ENCODE measurements at regions not wholly inside any gene's neighbourhood (a gene's known extent, or its start where the extent isn't known, plus 50 kb on each side); places are given as distances from the start of the nearest gene placed in this dataset.
"Not testable (repeated sequence)": the region's sequence is repeated elsewhere in the genome, so short reads cannot be mapped to it uniquely, and the experiment has no call there.

DNA sequence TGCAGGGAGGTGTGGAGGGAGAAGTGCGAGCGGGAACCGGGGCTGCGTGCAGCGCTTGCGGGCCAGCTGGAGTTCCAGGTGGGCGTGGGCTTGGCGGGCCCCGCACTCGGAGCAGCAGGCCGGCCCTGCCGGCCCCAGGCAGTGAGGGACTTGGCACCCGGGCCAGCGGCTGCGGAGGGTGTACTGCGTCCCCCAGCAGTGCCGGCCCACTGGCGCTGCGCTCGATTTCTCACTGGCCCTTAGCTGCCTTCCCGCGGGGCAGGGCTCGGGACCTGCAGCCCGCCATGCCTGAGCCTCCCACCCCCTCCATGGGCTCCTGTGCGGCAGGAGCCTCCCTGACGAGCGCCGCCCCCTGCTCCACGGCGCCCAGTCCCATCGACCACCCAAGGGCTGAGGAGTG, 712.2 kb upstream of the PKDCC start:
- not testable (repeated sequence) for DNase-seq

DNA sequence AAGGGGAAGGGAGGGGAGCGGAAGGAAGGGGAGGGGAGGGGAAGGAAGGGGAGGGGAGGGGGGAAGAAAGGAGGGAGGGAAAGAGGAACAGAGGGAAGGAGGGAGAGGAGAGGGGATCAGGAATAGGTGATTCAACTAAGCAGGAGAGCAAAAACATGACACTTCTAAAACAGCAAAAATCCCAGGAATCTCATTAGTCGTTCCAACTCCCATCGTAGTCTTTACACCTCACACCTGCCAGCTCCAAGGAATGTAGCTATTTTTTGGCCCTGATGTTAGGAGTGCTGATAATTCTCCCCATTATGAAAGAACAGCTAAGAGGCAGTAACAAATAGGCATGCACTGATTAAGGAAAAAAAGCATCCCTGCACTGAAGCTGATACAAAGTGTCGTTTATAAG, 709.9 kb upstream of the PKDCC start:
- DNase-seq, result no peak

- no peak for DNase-seq
These were observed 703.3 kb upstream of the PKDCC start for GRCh38 chr2:41344529-41344928.

DNA sequence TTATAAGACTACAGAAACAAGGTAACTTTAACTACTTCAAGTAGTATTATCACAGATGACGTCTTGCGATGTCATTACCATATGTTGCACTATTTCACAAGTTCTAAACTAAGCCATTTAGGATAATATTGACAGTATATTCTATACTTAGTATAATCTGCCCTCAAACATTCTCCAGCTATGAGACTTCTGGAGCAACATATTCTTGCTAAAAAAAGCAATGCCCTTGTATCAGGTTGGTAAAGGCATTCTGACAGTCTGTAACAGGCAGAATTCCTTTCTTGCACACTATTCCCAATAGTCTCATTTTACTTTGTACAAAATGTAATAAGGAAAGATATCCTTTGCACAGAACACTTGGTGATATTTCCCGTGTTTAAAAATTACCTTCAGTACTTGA, 694.8 kb upstream of the PKDCC start:
- DNase-seq, result no peak

GRCh38 chr2:41355794-41356193, 692.0 kb upstream of the PKDCC start:
- no peak for DNase-seq

GRCh38 chr2:41364842-41365241, 683.0 kb upstream of the PKDCC start:
- no peak for DNase-seq

DNA sequence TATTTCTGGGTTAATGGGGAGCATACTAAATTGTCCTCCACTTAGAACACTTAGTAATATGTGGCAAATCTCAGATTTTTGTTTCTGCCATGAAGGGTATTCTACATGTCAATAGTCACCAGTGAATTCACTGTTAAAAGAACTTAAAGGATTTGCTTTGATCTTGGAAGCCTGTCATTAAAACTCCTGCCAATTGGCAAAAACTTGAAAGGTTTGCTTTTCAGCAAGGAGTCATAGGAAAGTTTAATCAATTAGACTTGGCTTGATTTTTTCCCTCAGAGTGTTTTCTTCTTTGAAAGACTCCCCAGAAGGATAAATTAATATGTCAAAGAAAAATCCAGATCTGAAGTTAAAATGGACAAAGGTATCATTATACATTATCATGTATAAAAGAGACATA, 671.9 kb upstream of the PKDCC start:
- DNase-seq, result no peak

DNA sequence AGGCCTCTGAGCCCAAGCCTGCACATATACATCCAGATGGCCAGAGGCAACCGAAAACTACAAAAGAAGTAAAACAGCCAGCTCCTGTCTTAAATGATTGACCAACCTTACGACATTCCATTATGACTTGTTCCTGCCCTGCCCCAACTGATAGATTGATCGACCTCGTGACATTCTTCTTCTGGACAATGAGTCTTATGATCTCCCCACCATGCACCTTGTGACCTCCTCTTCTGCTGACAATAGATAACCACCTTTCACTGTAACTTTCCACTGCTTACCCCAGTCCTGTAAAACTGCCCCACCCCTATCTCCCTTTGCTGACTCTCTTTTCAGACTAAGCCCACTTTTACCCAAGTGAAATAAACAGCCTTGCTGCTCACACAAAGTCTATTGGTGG, 670.0 kb upstream of the PKDCC start:
- no peak for DNase-seq

GRCh38 chr2:41378420-41378819, 669.4 kb upstream of the PKDCC start:
- DNase-seq, result no peak

DNA sequence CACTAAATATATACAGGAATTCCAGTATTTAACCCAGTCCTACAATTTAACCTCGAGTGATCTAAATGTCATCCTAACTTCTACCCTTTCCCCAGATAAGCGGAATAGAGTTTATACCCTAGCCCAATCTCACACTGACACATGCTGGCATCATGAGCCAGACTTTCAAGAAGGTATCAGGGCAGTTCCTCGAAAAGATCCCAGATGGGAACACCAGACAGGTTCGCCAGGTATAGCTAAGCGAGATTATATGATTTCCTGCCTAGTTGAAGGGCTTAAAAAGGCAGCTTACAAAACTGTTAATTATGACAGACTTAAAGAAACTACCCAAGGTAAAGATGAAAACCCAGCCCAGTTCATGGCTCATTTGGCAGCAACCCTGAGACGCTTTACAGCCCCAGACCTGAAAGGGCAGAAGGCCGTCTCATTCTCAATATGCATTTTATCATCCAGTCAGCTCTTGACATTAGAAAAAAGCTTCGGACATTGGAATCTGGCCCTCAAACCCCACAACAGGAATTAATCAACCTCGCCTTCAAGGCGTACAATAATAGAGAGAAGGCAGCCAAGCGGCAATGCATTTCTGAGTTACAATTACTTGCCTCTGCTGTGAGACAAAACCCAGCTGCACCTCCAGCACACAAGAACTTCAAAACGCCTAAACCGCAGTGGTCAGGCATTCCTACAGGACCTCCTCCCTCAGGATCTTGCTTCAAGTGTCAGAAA, 668.2 kb upstream of the PKDCC start:
- DNase-seq, result no peak

GRCh38 chr2:41381701-41382100, 666.1 kb upstream of the PKDCC start:
- no peak for DNase-seq

GRCh38 chr2:41387519-41387918, 660.3 kb upstream of the PKDCC start:
- no peak for DNase-seq

GRCh38 chr2:41393621-41394020, 654.2 kb upstream of the PKDCC start:
- DNase-seq, result no peak

DNA sequence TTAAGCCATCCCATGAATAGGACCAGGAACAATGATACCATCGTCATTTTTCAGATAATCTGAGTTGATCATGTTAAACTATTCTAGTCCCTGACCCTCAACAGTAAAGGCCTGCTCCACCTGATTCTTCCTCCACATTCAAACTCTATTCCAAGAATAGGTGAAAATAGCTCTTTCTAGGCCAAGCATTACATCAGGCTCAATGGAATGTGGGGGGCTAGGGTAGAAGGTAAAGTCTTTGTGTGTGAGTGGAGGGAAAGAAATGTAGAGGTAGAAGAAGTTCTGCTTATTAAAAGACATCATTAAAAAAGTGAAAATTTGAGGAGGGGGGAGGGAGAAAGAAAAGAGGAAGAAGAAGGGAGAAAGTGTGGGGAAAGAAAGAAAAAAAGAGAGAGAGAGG, 653.3 kb upstream of the PKDCC start:
- no peak for DNase-seq

DNA sequence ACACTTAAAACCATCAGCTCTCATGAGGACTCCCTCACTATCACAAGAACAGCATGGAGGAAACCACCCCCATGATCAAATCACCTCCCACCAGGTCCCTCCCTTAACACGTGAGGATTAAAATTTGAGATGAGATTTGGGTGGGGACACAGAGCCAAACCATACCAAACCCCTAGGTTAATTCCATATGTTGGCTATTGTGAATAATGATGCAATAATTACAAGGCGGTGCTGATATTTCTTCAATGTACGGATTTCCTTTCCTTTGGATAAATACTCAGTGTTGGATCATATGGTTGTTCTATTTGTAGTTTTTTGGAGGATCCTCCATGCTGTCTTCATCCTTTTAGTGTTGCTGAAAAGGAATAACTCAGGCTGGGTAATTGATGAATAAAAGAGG, 652.1 kb upstream of the PKDCC start:
- DNase-seq, result no peak

DNA sequence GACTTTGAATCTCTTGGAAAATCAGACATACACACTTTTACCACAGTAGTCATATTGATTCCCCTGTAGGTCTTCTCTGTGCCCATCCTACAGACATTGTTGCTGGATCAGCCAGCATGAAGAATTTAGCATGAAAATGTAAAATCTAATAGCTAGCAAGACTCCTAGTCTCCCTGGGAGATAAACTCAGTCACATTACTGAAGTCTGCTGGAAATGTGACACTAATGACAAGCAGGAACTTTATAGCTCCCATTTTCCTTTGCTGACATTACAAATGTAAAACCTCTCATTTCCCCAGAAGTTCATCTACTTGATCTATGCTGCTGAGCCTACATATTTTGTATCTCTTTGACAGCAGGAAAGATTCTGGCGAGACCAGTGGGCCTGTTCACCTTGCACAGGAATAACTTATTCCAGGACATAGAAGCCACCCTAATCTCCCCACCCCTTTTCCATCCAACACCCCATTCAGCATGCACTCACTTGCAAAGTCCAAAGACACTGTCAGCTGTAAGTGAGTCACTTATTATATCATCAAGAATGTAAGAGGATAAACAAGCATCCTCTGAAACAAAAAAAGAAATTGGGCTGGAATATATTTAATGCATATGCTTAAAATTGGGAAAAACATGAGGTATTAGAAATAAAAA, 648.3 kb upstream of the PKDCC start:
- DNase-seq, result no peak

DNA sequence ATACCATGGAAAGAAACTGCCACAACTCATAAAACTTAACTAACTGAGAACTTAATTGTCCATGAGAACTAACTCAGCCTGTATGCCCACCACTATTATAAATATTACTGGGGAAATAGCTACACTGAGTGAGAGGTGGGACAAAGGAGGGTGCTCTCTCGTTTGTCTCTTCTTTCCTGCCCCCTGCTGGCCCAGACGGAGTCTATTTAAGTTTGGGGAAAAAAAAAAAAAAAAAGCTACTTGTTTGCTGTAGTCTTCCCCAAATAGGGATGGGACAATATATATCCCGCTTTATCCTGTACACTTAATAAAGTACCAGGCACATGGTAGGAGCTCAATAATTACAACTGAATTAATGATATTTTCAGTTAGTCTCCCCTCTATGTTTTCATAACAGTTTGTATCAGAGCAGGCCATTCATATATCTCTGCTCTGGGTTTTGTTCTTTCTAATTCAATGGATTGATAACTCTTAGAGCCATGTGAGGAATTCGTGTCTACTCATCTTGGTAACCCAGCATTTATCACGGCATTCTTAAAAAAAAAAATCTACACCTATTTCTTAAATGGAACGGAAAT, 647.6 kb upstream of the PKDCC start:
- peak; percentile 6 for DNase-seq

DNA sequence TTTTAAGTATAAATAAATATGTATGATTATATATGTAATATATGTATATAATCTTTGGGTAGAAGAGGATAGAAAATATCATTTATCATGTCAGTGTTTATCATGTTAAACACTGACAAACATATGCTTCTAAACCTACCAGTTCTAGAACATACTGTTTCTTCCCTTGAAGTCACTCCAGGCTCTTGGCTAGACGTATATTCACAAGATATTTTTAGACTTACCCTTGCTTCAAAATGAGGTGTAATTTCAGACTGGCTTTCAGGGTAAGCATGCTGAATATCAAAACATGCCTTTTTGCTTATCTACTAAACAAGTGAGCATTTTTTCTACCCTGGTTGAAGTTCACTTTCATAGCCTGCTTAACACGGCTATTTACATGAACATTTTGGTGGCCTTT, 642.4 kb upstream of the PKDCC start:
- no peak for DNase-seq

- DNase-seq, result no peak
These were observed 638.5 kb upstream of the PKDCC start for GRCh38 chr2:41409328-41409727.

- no peak for DNase-seq
These were observed 637.8 kb upstream of the PKDCC start for GRCh38 chr2:41410011-41410410.

- DNase-seq, result no peak
These were observed 633.9 kb upstream of the PKDCC start for GRCh38 chr2:41413813-41414485.

DNA sequence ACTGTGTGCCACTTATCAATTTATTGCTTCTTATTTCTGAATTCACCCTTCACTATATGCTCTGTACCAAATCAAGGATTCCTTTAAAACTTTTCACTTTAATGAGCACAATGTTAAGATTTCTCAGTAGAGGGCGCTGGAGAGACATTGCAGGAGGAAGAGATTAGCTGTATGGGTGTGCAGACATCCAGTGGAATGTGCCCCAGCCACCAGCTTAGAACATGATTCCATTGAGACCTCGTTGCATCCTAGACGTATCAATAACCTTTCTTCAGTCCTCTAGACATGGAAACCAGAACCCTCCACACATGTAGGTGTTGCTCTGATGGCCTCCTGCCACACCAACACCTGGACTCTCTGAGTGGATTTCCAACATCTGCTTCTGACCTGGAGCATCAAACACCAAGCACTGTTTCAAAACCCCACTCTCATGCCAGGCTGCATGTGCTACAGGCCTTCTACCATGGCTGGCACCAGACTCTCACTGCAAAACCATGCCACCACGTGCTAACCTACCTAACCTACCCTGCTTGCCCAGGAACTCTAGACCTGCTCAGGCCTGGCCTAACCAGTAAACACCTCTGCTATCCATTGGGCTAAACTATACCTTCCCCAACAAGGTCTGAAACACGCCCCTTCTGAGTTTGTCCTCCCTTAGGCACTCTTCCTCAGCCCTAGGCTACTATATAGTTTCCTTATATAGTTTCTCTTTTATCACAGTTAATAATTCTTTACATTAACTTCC, 633.2 kb upstream of the PKDCC start:
- peak; percentile 38 for DNase-seq

DNA sequence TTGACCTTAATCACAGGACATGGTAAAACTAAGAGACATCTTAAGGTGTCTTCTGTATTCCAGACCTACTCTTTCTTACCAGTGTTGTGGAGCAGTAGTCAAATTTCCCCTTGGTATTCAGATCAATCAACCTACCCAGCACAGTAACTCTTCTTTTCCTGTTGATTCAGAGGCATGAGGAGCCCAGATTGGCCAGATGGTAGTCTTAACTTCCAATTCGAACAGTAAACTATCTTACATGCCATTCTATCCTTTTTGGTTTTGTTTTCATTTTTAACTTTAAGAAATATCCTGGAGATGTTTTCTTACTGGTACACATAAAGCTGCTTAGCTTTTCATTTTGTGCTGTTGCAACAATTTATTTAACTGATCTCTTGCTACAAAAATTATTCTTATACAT, 630.3 kb upstream of the PKDCC start:
- DNase-seq, result no peak
